GM12878 (cell line): ENCODE measurements at regions not wholly inside any gene's neighbourhood (a gene's known extent, or its start where the extent isn't known, plus 50 kb on each side); places are given as distances from the start of the nearest gene placed in this dataset.

Experiments
- ATAC-seq: fragments of 200-7000 bp; cut with Tn5 transposase; 3 replicates; pipeline ENCODE4 v1.9.1; 2020; ENCODE audit warnings: mild to moderate bottlenecking, moderate library complexity
- BruUV-seq: library from RNA; stranded (reverse); fragments of 400-500 nt; replicated peaks from 2 replicates; lab custom pipeline; 2021; lab: Mats Ljungman, UMichigan
- CTCF ChIA-PET: fragments of 300-600 bp; sonication (Branson Sonifier 250); formaldehyde crosslinking; extraction: SDS; loops from one replicate; lab custom pipeline; 2021; ENCODE audit warnings: inconsistent platforms; lab: Yijun Ruan, JAX
- POLR2A ChIA-PET: fragments of 350-600 bp; formaldehyde crosslinking; extraction: SDS; loops from one replicate; lab custom pipeline; 2021; ENCODE audit warnings: inconsistent platforms; lab: Charles Lee
- RAD21 ChIA-PET: fragments of 300-600 bp; sonication (Branson Sonifier 250); formaldehyde crosslinking; loops from one replicate; lab custom pipeline; 2023; ENCODE audit warnings: antibody characterized with exemption; ENCODE audit not compliant: unreplicated experiment; lab: Charles Lee
- SMC1A ChIA-PET: fragments of 300-600 bp; sonication (Branson Sonifier 250); formaldehyde crosslinking; loops from one replicate; lab custom pipeline; 2023; ENCODE audit not compliant: unreplicated experiment, uncharacterized antibody; lab: Charles Lee
- DNase-seq: peaks from one replicate; pipeline ENCODE4 v3.0.0-alpha.2; 2011; ENCODE audit warnings: low read depth, low spot score
- FAIRE-seq: peaks from 3 replicates; lab custom pipeline; 2011; peaks lifted over from hg19 to GRCh38; lab: Jason Lieb, UNC
- H2AFZ ChIP-seq: 2 replicates; pipeline ENCODE4 v1.6.0; 2011; ENCODE audit warnings: low read depth, low read length, control low read depth; ENCODE audit not compliant: control insufficient read depth
- H3K27ac ChIP-seq: 2 replicates; pipeline ENCODE4 v1.5.1; 2011; ENCODE audit warnings: control low read depth; ENCODE audit not compliant: control insufficient read depth, insufficient read depth
- H3K27me3 ChIP-seq, 2 experiments: replicated peaks in 1 of 2; 2 replicates each; pipeline versions ENCODE4 v1.6.0 to v1.6.1; 2011; ENCODE audit warnings: low read length in 1 of 2; ENCODE audit not compliant: control insufficient read depth in 2 of 2, insufficient read depth in 2 of 2
- H3K36me3 ChIP-seq, 2 experiments: 2 replicates each; pipeline ENCODE4 v1.5.1; 2011; ENCODE audit warnings: low read length in 1 of 2; ENCODE audit not compliant: control insufficient read depth in 2 of 2, insufficient read depth in 2 of 2
- H3K4me1 ChIP-seq: 2 replicates; pipeline ENCODE4 v1.6.1; 2011; ENCODE audit warnings: mild to moderate bottlenecking, low read length, moderate library complexity, mixed read lengths; ENCODE audit not compliant: control insufficient read depth, insufficient read depth
- H3K4me2 ChIP-seq: 2 replicates; pipeline ENCODE4 v1.6.0; 2011; ENCODE audit warnings: control low read depth; ENCODE audit not compliant: control insufficient read depth, insufficient read depth
- H3K4me3 ChIP-seq: fragments of 200-600 bp; sonication (generic); 2 replicates; pipeline ENCODE4 v1.5.1; 2016
- H3K79me2 ChIP-seq: 2 replicates; pipeline ENCODE4 v1.6.0; 2011; ENCODE audit warnings: low read length; ENCODE audit not compliant: control insufficient read depth, insufficient read depth
- H3K9ac ChIP-seq: 2 replicates; pipeline ENCODE4 v1.8.0; 2011; ENCODE audit warnings: low read length, control low read depth, mixed read lengths; ENCODE audit not compliant: control insufficient read depth, insufficient read depth
- H3K9me3 ChIP-seq: replicated peaks from 3 replicates; pipeline ENCODE4 v1.5.1; 2011; ENCODE audit warnings: mild to moderate bottlenecking, low read length; ENCODE audit not compliant: control insufficient read depth, insufficient read depth
- H4K20me1 ChIP-seq: 2 replicates; pipeline ENCODE4 v1.6.0; 2011; ENCODE audit not compliant: control insufficient read depth, insufficient read depth
- ASH2L ChIP-seq: fragments of 300-600, 200-600 bp; sonication (generic); IDR thresholded peaks from 2 replicates; pipeline ENCODE4 v1.6.1; 2017; ENCODE audit warnings: low read depth, mild to moderate bottlenecking, borderline replicate concordance
- CBFB ChIP-seq: IDR thresholded peaks from 2 replicates; pipeline ENCODE4 v1.6.1; 2016; ENCODE audit warnings: antibody characterized with exemption, low read depth
- EGR1 ChIP-seq, 2 experiments: IDR thresholded peaks; 1 replicate in 1 of 2; 2 replicates in 1 of 2; pipeline ENCODE4 v1.6.1; 2011 to 2012; ENCODE audit warnings: low read depth in 2 of 2, low read length in 2 of 2, borderline replicate concordance in 1 of 2, mild to moderate bottlenecking in 1 of 2, moderate library complexity in 1 of 2
- IKZF1 ChIP-seq: fragments of 450-650 bp; conservative IDR thresholded peaks from 2 replicates; pipeline ENCODE4 v1.6.1; 2017; ENCODE audit warnings: antibody characterized with exemption, mild to moderate bottlenecking
- KAT2A ChIP-seq: conservative IDR thresholded peaks from 2 replicates; pipeline ENCODE4 v1.6.1; 2011; ENCODE audit warnings: low read depth, low read length; ENCODE audit not compliant: control insufficient read depth
- KDM1A ChIP-seq: fragments of 200-600 bp; sonication (generic); IDR thresholded peaks from 2 replicates; pipeline ENCODE4 v1.6.1; 2016; ENCODE audit warnings: borderline replicate concordance
- PAX5 ChIP-seq: IDR thresholded peaks from 2 replicates; pipeline ENCODE4 v1.6.1; 2011; ENCODE audit warnings: low read depth, low read length, borderline replicate concordance
- SMC3 ChIP-seq: IDR thresholded peaks from 2 replicates; pipeline ENCODE4 v1.6.1; 2011; ENCODE audit warnings: low read length, improper control_type of control experiment, borderline replicate concordance
- WGBS: methylation state at CpG from one replicate; pipeline ENCODE4 v1.1.6; 2016; ENCODE audit warnings: low lambda C conversion rate; ENCODE audit not compliant: insufficient replicate concordance, insufficient coverage; ENCODE audit errors: missing lambda C conversion rate; 5-methylcytosine and 5-hydroxymethylcytosine counted together
- in situ Hi-C: fragments of 300-500 bp; cut with MboI; formaldehyde crosslinking; loops from 9 replicates; pipeline ENCODE4 v1.14.3; 2018; ENCODE audit warnings: mixed read lengths
- intact Hi-C: fragments of 100-400 bp; cut with micrococcal nuclease; formaldehyde crosslinking; loops from one replicate; pipeline ENCODE4 v1.14.2; 2022; ENCODE audit not compliant: unreplicated experiment
- TF ChIP-seq, protein P1 (sequence below): fragments of 450-650 bp; IDR thresholded peaks from 2 replicates; pipeline ENCODE4 v1.6.1; 2017; ENCODE audit warnings: mild to moderate bottlenecking, moderate library complexity
- TF ChIP-seq, protein P2 (sequence below): fragments of 450-650 bp; conservative IDR thresholded peaks from 2 replicates; pipeline ENCODE4 v1.6.1; 2017; ENCODE audit warnings: mild to moderate bottlenecking, moderate library complexity

DNA sequence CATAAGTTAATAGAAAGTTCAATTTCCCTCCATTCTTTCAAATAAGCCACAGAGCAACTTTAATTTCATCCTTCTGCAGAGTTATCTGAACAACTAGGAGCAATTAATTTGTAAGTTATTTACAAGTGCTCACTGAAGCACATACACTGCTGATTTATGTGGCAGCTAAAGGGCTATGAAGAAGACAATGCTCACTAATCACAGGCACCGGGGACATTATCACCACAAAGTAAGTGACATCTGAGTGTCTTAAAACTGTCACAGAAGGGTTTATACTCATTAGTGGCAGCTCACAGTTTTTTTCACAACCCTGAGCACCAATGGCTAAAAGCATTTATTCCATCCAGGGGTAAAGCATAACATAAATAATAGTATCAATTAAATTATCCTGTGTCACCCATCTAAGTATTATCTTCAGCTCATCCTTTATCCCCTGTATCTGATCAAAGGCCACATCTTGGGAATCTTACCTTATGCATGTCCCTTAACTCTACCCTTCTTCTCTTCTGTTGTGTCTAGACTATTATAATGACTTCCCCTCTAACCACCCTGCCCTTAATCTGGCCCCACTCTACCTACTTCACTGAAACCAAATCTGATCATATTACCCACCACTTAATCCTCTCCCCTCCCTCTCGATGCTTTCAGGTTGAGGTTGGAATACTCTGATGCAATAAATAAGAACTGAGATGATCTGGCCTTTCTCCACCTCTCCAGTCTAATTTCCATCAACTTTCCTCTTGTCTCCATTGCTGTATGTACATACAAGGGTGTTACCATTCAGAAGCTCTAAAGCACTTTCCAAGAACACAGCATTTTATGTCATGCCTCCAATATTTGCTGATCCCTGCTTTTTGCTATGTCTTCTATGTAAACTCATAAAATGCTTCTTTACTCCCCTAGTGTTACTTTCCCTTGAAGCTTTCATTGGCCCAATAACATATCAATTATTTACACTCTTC lies 252.7 kb downstream of the CASP12 start (continued):
- no peak for TF ChIP-seq IKZF1
- TF ChIP-seq PAX5, result no peak

DNA sequence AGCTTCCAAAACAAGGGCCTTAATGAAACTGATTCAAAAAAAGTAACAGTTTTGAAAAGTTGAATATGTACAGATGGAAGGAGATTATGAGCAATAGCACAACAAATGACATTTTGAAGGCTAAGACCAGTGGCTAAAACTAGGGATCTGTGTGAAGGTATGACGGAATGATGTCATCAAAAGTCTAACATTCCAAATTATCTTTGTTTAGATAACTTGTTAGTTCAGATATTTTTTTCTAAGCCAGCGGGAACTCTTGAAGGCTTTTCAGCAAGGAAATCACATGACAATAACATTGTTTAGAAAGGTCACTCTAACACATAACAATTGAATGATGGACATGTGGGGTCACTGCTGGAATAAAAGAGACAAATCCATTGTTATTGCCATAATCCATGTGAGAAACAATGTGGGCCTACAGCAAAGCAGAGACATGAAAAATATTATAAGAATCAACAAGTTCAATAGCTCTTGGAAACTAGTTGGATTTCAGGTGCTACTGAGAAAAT lies 260.5 kb downstream of the CASP12 start:
- BruUV-seq, result no TSS peak
- Histone ChIP-seq H3K27ac (no peak overlapping the region), H3K27me3 (no peaks in the 10 kb centered on the region), H3K4me3 (no peak overlapping the region), H3K9me3 (no peaks in the 10 kb centered on the region), H3K9ac (no peak overlapping the region), H3K4me2 (no peak overlapping the region), H4K20me1 (no peaks in the 10 kb centered on the region), H2AFZ (no peak overlapping the region), H3K4me1 (no peaks in the 10 kb centered on the region), H3K36me3 (no peaks in the 10 kb centered on the region), H3K79me2 (no peaks in the 10 kb centered on the region)
- DNase-seq (no peak), FAIRE-seq (no peak), ATAC-seq (no peak)
- ChIA-PET SMC1A (no interaction called here), CTCF (no interaction called here), RAD21 (no interaction called here), POLR2A (no interaction called here)
- in situ Hi-C loops, result no loop called here
- WGBS, result 33% methylated on average over 2 of the region's 2 CpGs
- intact Hi-C loops, result no loop called here
- no peak for TF ChIP-seq CBFB
- no peak for TF ChIP-seq KAT2A
- no peak for TF ChIP-seq ASH2L
- TF ChIP-seq KDM1A, result no peak
- no peak for TF ChIP-seq SMC3
- TF ChIP-seq, protein P1, sequence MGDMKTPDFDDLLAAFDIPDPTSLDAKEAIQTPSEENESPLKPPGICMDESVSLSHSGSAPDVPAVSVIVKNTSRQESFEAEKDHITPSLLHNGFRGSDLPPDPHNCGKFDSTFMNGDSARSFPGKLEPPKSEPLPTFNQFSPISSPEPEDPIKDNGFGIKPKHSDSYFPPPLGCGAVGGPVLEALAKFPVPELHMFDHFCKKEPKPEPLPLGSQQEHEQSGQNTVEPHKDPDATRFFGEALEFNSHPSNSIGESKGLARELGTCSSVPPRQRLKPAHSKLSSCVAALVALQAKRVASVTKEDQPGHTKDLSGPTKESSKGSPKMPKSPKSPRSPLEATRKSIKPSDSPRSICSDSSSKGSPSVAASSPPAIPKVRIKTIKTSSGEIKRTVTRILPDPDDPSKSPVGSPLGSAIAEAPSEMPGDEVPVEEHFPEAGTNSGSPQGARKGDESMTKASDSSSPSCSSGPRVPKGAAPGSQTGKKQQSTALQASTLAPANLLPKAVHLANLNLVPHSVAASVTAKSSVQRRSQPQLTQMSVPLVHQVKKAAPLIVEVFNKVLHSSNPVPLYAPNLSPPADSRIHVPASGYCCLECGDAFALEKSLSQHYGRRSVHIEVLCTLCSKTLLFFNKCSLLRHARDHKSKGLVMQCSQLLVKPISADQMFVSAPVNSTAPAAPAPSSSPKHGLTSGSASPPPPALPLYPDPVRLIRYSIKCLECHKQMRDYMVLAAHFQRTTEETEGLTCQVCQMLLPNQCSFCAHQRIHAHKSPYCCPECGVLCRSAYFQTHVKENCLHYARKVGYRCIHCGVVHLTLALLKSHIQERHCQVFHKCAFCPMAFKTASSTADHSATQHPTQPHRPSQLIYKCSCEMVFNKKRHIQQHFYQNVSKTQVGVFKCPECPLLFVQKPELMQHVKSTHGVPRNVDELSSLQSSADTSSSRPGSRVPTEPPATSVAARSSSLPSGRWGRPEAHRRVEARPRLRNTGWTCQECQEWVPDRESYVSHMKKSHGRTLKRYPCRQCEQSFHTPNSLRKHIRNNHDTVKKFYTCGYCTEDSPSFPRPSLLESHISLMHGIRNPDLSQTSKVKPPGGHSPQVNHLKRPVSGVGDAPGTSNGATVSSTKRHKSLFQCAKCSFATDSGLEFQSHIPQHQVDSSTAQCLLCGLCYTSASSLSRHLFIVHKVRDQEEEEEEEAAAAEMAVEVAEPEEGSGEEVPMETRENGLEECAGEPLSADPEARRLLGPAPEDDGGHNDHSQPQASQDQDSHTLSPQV, result no peak
- no peak for TF ChIP-seq EGR1 (IDR thresholded peaks at IDR 0.05; ENCODE audit: borderline replicate concordance in 1 of 2, low read depth in 2 of 2, low read length in 2 of 2)
- TF ChIP-seq, protein P2, sequence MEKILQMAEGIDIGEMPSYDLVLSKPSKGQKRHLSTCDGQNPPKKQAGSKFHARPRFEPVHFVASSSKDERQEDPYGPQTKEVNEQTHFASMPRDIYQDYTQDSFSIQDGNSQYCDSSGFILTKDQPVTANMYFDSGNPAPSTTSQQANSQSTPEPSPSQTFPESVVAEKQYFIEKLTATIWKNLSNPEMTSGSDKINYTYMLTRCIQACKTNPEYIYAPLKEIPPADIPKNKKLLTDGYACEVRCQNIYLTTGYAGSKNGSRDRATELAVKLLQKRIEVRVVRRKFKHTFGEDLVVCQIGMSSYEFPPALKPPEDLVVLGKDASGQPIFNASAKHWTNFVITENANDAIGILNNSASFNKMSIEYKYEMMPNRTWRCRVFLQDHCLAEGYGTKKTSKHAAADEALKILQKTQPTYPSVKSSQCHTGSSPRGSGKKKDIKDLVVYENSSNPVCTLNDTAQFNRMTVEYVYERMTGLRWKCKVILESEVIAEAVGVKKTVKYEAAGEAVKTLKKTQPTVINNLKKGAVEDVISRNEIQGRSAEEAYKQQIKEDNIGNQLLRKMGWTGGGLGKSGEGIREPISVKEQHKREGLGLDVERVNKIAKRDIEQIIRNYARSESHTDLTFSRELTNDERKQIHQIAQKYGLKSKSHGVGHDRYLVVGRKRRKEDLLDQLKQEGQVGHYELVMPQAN, result no peak
